HepG2 (cell line): ENCODE measurements at regions not wholly inside any gene's neighbourhood (a gene's known extent, or its start where the extent isn't known, plus 50 kb on each side); places are given as distances from the start of the nearest gene placed in this dataset.

Experiments used
- ATAC-seq: fragments of 200-7000 bp; cut with Tn5 transposase; 3 replicates; pipeline ENCODE4 v1.9.1; 2020; ENCODE audit warnings: mild to moderate bottlenecking, moderate library complexity
- BruUV-seq: library from RNA; stranded (reverse); fragments of 400-500 nt; replicated peaks from 2 replicates; lab custom pipeline; 2021; lab: Mats Ljungman, UMichigan
- CTCF ChIA-PET: fragments of 300-600 bp; formaldehyde crosslinking; extraction: SDS; loops from one replicate; lab custom pipeline; 2021; ENCODE audit warnings: low total read pairs, inconsistent platforms, low intra/inter-chr PET ratio; lab: Yijun Ruan, JAX
- POLR2A ChIA-PET: fragments of 350-600 bp; sonication (Branson Sonifier 250); formaldehyde crosslinking; loops from one replicate; lab custom pipeline; 2020; ENCODE audit warnings: antibody characterized with exemption, inconsistent platforms; lab: Yijun Ruan, JAX
- DNase-seq: peaks from one replicate; pipeline ENCODE4 v3.0.0-alpha.2; 2015; ENCODE audit warnings: low spot score
- FAIRE-seq: peaks from 3 replicates; lab custom pipeline; 2011; peaks lifted over from hg19 to GRCh38; lab: Jason Lieb, UNC
- H2AFZ ChIP-seq: one replicate; pipeline ENCODE4 v1.6.1; 2011; ENCODE audit warnings: low read length, inconsistent platforms
- H3K27ac ChIP-seq: fragments of 300-600 bp; 3 replicates; pipeline ENCODE4 v1.8.0; 2011; ENCODE audit warnings: mixed run types, mild to moderate bottlenecking, mixed read lengths, low read length, inconsistent platforms; ENCODE audit not compliant: insufficient read depth; ENCODE audit errors: extremely low read length
- H3K27me3 ChIP-seq, 2 experiments: fragments of 200-600 bp in 1 of 2; 2 replicates in 1 of 2; 3 replicates in 1 of 2; pipeline versions ENCODE4 v1.6.0 to v1.8.0; 2011; ENCODE audit warnings: low read length in 2 of 2, mild to moderate bottlenecking in 2 of 2, moderate library complexity in 2 of 2, inconsistent platforms in 1 of 2; ENCODE audit not compliant: insufficient read depth in 2 of 2, control insufficient read depth in 1 of 2
- H3K36me3 ChIP-seq, 2 experiments: fragments of 200-600 bp in 1 of 2; replicated peaks in 1 of 2; 2 replicates in 1 of 2; 3 replicates in 1 of 2; pipeline versions ENCODE4 v1.5.1 to v1.8.0; 2011; ENCODE audit warnings: low read length in 2 of 2, inconsistent platforms in 1 of 2; ENCODE audit not compliant: insufficient read depth in 2 of 2, control insufficient read depth in 1 of 2
- H3K4me1 ChIP-seq: 2 replicates; pipeline ENCODE4 v1.5.1; 2012; ENCODE audit warnings: low read length, inconsistent platforms; ENCODE audit not compliant: insufficient read depth
- H3K4me2 ChIP-seq: 2 replicates; pipeline ENCODE4 v1.6.0; 2011; ENCODE audit warnings: low read depth, low read length, inconsistent platforms
- H3K4me3 ChIP-seq, 3 experiments: fragments of 200-600 bp in 1 of 3; sonication (generic), shearing (Covaris generic) in 1 of 3; replicated peaks in 1 of 3; 2 replicates each; pipeline ENCODE4 v1.5.1; 2011 to 2016; ENCODE audit warnings: low read length in 3 of 3, inconsistent platforms in 2 of 3, low read depth in 2 of 3, mild to moderate bottlenecking in 2 of 3, control low read depth in 1 of 3, mixed read lengths in 1 of 3; ENCODE audit not compliant: insufficient read depth in 1 of 3
- H3K79me2 ChIP-seq: one replicate; pipeline ENCODE4 v1.6.1; 2011; ENCODE audit warnings: low read length, inconsistent platforms; ENCODE audit not compliant: insufficient read depth
- H3K9ac ChIP-seq: 2 replicates; pipeline ENCODE4 v1.6.0; 2011; ENCODE audit warnings: mild to moderate bottlenecking, low read depth, low read length, inconsistent platforms; ENCODE audit not compliant: insufficient read depth
- H3K9me3 ChIP-seq: 2 replicates; pipeline ENCODE4 v1.5.1; 2012; ENCODE audit warnings: mild to moderate bottlenecking, low read length
- H4K20me1 ChIP-seq: 2 replicates; pipeline ENCODE4 v1.6.0; 2011; ENCODE audit warnings: inconsistent platforms, mild to moderate bottlenecking, low read length, moderate library complexity; ENCODE audit not compliant: insufficient read depth
- MTF2 ChIP-seq: sonication (generic); formaldehyde crosslinking; IDR thresholded peaks from 2 replicates; pipeline ENCODE4 v1.5.0; 2020; ENCODE audit warnings: missing genetic modification reagents, borderline replicate concordance
- ONECUT2 ChIP-seq: sonication (generic); formaldehyde crosslinking; IDR thresholded peaks from 2 replicates; pipeline ENCODE4 v1.4.0; 2020; ENCODE audit warnings: missing genetic modification reagents
- ZFP36L1 ChIP-seq: sonication (generic); formaldehyde crosslinking; IDR thresholded peaks from 2 replicates; pipeline ENCODE4 v1.8.0; 2022; ENCODE audit warnings: mild to moderate bottlenecking, missing genetic modification reagents, moderate library complexity
- ZNF660 ChIP-seq: sonication (generic); formaldehyde crosslinking; IDR thresholded peaks from 2 replicates; pipeline ENCODE4 v1.5.1; 2020; ENCODE audit warnings: mild to moderate bottlenecking, low read depth, missing genetic modification reagents, borderline replicate concordance
- ZNF709 ChIP-seq: sonication (generic); formaldehyde crosslinking; IDR thresholded peaks from 2 replicates; pipeline ENCODE4 v1.5.0; 2020; ENCODE audit warnings: mild to moderate bottlenecking, missing genetic modification reagents
- whole genome bisulfite sequencing: methylation state at CpG from one replicate; pipeline ENCODE4 v1.1.6; 2017; ENCODE audit warnings: low lambda C conversion rate; 5-methylcytosine and 5-hydroxymethylcytosine counted together
- in situ Hi-C: cut with HindIII; loops from 2 replicates; pipeline ENCODE4 v1.10.0; 2017; ENCODE audit warnings: low pct_unique_long_range_greater_than_20kb; ENCODE audit not compliant: extremely low pct_ligation_motif_present
- intact Hi-C: fragments of 100-400 bp; cut with micrococcal nuclease; formaldehyde crosslinking; loops from one replicate; pipeline ENCODE4 v1.10.0; 2022; ENCODE audit not compliant: unreplicated experiment
- TF ChIP-seq, protein P1 (sequence below): sonication (generic); formaldehyde crosslinking; IDR thresholded peaks from 2 replicates; pipeline ENCODE4 v1.5.0; 2020; ENCODE audit warnings: mild to moderate bottlenecking, missing genetic modification reagents, borderline replicate concordance
- TF ChIP-seq, protein P2 (sequence below): fragments of 450-650 bp; IDR thresholded peaks from 2 replicates; pipeline ENCODE4 v1.6.1; 2016

- TF ChIP-seq ZNF660 (CRISPR knock-in tag) = no peak
These were observed 125.3 kb downstream of the ADAMTS15 start (continued) for GRCh38 chr11:130573767-130574166.

- H3K9ac ChIP-seq = no peak overlapping the region
- no peaks in the 10 kb centered on the region for H3K79me2 ChIP-seq
- FAIRE-seq = no peak
- no peak overlapping the region for H3K27ac ChIP-seq
- peaks cover 0 to 4% of the 10 kb centered on the region in 2 experiments; a peak in 1 of 5 replicates for H3K27me3 ChIP-seq
- no TSS peak for BruUV-seq
- no peak for TF ChIP-seq ZFP36L1 (CRISPR knock-in tag)
- TF ChIP-seq ONECUT2 (CRISPR knock-in tag) = no peak
- TF ChIP-seq, protein P1, sequence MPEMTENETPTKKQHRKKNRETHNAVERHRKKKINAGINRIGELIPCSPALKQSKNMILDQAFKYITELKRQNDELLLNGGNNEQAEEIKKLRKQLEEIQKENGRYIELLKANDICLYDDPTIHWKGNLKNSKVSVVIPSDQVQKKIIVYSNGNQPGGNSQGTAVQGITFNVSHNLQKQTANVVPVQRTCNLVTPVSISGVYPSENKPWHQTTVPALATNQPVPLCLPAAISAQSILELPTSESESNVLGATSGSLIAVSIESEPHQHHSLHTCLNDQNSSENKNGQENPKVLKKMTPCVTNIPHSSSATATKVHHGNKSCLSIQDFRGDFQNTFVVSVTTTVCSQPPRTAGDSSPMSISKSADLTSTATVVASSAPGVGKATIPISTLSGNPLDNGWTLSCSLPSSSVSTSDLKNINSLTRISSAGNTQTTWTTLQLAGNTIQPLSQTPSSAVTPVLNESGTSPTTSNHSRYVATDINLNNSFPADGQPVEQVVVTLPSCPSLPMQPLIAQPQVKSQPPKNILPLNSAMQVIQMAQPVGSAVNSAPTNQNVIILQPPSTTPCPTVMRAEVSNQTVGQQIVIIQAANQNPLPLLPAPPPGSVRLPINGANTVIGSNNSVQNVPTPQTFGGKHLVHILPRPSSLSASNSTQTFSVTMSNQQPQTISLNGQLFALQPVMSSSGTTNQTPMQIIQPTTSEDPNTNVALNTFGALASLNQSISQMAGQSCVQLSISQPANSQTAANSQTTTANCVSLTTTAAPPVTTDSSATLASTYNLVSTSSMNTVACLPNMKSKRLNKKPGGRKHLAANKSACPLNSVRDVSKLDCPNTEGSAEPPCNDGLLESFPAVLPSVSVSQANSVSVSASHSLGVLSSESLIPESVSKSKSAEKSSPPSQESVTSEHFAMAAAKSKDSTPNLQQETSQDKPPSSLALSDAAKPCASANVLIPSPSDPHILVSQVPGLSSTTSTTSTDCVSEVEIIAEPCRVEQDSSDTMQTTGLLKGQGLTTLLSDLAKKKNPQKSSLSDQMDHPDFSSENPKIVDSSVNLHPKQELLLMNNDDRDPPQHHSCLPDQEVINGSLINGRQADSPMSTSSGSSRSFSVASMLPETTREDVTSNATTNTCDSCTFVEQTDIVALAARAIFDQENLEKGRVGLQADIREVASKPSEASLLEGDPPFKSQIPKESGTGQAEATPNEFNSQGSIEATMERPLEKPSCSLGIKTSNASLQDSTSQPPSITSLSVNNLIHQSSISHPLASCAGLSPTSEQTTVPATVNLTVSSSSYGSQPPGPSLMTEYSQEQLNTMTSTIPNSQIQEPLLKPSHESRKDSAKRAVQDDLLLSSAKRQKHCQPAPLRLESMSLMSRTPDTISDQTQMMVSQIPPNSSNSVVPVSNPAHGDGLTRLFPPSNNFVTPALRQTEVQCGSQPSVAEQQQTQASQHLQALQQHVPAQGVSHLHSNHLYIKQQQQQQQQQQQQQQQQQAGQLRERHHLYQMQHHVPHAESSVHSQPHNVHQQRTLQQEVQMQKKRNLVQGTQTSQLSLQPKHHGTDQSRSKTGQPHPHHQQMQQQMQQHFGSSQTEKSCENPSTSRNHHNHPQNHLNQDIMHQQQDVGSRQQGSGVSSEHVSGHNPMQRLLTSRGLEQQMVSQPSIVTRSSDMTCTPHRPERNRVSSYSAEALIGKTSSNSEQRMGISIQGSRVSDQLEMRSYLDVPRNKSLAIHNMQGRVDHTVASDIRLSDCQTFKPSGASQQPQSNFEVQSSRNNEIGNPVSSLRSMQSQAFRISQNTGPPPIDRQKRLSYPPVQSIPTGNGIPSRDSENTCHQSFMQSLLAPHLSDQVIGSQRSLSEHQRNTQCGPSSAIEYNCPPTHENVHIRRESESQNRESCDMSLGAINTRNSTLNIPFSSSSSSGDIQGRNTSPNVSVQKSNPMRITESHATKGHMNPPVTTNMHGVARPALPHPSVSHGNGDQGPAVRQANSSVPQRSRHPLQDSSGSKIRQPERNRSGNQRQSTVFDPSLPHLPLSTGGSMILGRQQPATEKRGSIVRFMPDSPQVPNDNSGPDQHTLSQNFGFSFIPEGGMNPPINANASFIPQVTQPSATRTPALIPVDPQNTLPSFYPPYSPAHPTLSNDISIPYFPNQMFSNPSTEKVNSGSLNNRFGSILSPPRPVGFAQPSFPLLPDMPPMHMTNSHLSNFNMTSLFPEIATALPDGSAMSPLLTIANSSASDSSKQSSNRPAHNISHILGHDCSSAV = no peak
- TF ChIP-seq, protein P2, sequence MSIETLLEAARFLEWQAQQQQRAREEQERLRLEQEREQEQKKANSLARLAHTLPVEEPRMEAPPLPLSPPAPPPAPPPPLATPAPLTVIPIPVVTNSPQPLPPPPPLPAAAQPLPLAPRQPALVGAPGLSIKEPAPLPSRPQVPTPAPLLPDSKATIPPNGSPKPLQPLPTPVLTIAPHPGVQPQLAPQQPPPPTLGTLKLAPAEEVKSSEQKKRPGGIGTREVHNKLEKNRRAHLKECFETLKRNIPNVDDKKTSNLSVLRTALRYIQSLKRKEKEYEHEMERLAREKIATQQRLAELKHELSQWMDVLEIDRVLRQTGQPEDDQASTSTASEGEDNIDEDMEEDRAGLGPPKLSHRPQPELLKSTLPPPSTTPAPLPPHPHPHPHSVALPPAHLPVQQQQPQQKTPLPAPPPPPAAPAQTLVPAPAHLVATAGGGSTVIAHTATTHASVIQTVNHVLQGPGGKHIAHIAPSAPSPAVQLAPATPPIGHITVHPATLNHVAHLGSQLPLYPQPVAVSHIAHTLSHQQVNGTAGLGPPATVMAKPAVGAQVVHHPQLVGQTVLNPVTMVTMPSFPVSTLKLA = no peak
- no peak for TF ChIP-seq ZNF709
- TF ChIP-seq MTF2 = no peak
- WGBS = 4% methylated on average over 2 of the region's 2 CpGs
- no peaks in the 10 kb centered on the region for H3K9me3 ChIP-seq
- no peak for ATAC-seq
- no peak overlapping the region for H2AFZ ChIP-seq
- no peak overlapping the region for H3K4me2 ChIP-seq
- H3K36me3 ChIP-seq = no peaks in the 10 kb centered on the region
- H3K4me1 ChIP-seq = no peaks in the 10 kb centered on the region
- intact Hi-C loops (no loop called here), in situ Hi-C loops (no loop called here)
- ChIA-PET POLR2A (no interaction called here), CTCF (no interaction called here)
- no peak overlapping the region for H3K4me3 ChIP-seq
- DNase-seq = no peak
- H4K20me1 ChIP-seq = no peaks in the 10 kb centered on the region
These were observed 126.3 kb downstream of the ADAMTS15 start for GRCh38 chr11:130574740-130575139.
